ENCODE measurements at regions not wholly inside any gene's neighbourhood (a gene's known extent, or its start where the extent isn't known, plus 50 kb on each side); places are given as distances from the start of the nearest gene placed in this dataset.

DNA sequence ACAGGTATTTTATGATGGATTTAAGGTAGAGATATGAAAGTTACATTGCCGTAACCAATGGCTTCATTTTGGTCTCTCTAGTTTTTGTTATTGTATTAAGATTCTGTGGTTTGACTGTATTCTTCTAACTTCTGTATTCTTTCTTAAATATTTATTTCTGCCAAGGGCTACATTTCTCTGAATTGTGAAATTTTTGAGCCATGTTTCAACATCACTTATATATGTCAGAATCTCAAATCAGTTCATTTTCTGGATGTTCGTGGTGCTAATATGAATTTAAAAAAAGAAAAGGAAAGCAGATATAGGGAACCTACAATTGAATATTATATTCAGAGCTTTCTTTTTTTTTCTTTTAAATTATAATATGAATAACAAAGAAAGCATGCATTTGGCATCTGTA lies 142.7 kb downstream of the ANXA1 start:
- TF ChIP-seq, protein P1, sequence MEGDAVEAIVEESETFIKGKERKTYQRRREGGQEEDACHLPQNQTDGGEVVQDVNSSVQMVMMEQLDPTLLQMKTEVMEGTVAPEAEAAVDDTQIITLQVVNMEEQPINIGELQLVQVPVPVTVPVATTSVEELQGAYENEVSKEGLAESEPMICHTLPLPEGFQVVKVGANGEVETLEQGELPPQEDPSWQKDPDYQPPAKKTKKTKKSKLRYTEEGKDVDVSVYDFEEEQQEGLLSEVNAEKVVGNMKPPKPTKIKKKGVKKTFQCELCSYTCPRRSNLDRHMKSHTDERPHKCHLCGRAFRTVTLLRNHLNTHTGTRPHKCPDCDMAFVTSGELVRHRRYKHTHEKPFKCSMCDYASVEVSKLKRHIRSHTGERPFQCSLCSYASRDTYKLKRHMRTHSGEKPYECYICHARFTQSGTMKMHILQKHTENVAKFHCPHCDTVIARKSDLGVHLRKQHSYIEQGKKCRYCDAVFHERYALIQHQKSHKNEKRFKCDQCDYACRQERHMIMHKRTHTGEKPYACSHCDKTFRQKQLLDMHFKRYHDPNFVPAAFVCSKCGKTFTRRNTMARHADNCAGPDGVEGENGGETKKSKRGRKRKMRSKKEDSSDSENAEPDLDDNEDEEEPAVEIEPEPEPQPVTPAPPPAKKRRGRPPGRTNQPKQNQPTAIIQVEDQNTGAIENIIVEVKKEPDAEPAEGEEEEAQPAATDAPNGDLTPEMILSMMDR (IDR thresholded peaks at IDR 0.05), result no peak
- TF ChIP-seq POLR2A (IDR thresholded peaks at IDR 0.05), result no peak
